CD4-positive, alpha-beta T cell treated with Interleukin-1 beta for 1 hour (primary cell): ENCODE measurements at regions not wholly inside any gene's neighbourhood (a gene's known extent, or its start where the extent isn't known, plus 50 kb on each side); places are given as distances from the start of the nearest gene placed in this dataset.

Source experiments
- DNase-seq, 2 donors: peaks; one replicate each; pipeline ENCODE4 v3.0.0-alpha.2; 2020 to 2022

- DNase-seq = no peak
Observed at GRCh38 chr3:116849261-116849688, 139.7 kb downstream of the TUSC7 start.

DNA sequence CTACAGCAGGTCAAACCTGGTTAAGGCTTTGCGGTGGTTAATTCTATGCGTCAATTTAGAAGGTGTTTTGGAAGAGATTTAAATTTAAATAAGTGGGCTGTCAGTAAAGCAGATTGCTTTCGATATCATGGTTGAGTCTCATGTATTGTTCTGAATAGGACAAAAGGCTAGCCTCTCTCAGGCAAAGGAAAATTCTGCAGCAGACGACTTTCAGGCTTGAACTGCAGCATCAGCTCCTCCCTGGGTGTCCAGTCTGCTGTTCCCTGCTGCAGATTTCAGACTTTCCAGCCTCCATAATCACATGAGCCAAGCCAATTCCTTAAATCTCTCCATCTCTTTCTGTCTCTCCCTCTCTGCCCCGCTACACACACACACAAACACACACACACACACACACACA is 143.2 kb downstream of the TUSC7 start:
- no peak for DNase-seq

- DNase-seq = no peak
Observed at GRCh38 chr3:116863270-116863770, 153.7 kb downstream of the TUSC7 start.

DNA sequence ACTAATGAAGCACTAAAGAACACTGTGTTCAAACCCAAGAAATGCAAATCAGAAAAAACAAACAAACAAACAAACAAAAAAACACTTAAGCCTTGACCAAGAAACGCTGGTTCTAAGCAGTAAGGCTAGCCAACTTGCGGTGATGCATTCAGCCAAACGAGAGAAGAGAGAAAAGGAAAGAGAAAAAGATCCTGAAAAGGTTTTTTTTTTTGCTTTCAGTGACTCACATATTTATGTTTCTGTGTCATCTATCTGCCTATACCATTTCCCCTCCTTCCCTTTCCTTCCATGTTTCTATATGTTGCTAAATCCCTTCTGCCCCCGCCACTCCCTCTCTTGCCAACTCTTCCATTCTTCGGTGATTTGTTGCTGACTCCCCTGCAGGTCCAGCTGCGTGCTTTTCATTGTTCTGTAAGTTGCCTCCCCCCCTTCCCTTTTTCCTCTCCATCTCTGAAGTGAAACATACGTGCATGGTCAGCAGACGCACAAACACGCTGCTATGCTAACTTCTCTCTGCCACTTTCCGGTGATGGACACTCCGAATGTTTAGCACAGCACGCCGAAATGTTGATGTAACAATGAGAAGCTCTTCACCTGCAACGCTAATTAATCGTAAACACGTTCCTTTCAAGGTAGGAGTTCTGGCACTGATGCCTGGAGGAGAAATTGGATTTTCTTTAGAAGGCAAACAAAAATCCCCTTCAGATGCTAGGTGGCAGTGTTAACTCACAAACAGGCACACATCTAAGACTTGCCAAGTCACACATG is 154.4 kb downstream of the TUSC7 start:
- no peak for DNase-seq

- no peak for DNase-seq
Observed at GRCh38 chr3:116864590-116864927, 155.0 kb downstream of the TUSC7 start.

DNA sequence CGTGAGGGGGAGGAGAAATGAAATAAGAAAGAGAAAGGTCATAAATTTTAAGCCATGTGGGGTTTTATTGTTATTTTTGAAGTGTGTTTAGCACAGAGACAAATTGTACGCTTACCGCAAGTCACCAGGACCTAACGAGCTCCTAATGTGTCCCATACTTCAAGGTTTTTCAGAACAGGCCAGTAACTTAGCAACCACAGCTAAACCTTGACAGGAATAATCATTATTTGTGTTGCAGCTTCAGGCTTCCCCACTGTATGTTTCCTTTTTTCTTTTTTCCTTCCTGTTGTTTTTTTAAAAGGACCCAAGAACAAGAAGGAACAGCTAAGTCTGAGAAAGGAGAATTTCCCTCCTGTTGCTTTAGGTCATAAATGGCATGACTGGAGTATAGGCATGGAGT is 160.8 kb downstream of the TUSC7 start:
- no peak for DNase-seq

- no peak for DNase-seq
Observed at GRCh38 chr3:116871905-116872304, 162.3 kb downstream of the TUSC7 start.

DNA sequence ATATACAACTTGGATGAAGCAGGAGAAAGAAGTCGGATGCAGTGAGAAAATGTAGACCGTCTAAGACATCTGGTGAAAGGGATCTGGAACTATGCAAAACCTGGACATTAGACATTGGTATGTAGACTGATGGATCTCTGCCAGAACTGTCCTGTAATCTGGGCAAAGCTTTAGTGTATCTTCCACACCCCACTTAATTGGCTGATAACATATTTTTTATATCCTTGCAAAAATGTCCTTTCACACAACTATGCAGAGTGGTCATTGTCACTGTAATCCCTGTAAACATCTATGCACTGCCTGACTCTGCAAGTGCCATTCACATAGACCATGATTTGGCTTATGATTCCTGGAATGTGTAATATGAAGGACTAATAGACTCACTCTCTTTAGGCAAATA is 163.1 kb downstream of the TUSC7 start:
- no peak for DNase-seq

DNA sequence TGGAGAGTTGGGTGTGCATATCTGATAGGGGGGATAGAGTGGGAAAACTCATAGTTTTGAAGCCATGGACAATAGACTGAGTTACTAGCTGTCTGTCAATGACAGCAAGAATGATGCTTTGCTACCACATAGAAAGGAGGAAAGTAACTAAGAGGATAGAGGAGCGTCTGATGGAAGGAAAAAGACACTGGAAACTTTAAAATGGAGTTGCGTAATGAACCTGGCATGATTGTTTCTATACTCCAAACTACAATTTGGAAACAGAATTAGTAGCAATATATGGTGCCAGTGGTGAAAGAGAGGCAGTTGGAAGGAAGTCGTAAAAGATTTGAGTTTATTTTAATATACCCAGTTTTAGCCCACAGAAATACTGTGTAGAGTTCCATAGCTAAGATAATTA is 163.6 kb downstream of the TUSC7 start:
- no peak for DNase-seq

DNA sequence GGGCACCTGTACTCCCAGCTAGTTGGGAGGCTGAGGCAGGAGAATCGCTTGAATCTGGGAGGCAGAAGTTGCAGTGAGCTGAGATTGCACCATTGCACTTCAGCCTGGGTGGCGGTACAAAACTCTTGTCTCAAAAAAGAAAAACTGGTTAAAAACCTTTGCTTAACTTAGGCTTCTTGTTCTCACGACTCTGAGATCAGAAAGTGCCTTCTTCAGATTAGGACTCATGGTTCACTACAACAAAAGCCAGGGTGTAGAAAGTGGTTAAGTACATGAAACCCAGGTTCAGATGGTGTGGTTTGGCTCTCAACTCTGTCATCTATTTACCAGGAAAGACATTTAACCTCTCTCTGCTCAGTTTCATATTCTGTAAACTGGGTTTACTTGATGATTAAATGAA is 168.4 kb downstream of the TUSC7 start:
- no peak for DNase-seq

- no peak for DNase-seq
Observed at GRCh38 chr3:116886202-116886893, 176.8 kb downstream of the TUSC7 start.

DNA sequence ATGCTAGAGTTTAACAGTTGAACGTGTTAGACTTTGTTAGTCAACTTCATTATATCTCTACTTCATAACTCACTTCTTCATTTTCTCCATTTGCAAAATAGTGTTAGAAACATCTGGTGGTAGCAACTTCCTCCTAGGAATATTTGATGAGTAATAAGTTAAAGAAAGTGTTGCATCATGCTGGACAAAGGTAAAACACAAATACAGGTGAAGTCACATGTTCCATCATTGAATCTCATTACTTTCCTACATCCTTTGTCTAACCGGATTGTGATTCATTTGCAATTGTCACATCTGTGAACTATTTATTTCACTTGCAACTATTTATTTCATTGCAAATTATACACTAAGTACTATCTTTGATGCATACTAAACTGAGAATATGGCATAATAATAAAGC is 186.5 kb downstream of the TUSC7 start:
- no peak for DNase-seq

DNA sequence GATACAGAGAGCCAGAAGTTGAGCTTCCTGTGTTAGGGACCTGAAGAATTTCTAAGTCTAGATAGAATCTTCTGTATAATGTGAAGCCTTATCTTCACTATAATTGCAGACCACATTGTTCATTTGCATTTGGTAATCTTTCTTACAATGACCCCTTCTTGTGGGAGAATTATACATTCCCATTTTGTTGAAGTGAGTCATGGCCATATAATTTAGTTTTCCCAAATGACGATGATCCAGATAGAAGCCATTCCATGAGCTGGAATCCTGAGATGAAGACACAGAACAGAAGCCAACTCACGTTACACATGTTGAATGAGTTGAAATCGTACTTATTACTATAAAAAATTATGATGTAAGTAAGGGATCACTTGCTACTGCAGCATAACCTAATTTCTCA is 187.8 kb downstream of the TUSC7 start:
- DNase-seq = no peak

DNA sequence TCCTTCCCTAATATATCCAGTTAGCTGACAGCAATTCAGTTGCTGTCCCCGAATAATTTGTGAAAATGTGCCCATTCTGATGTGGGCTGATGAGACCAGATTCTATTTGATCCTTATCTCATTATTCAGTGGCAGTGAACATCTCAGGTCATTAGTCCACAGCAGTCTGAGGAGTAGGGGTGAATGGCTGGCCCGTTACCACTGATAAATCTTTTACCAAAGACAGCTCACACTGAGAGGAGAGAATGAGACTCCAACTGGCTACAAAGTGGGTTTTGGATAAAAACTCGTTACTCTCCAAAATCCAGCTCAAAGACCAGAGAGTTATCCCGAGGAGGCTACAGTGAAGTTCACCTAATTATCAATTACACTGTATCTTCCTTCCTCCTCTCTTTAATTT is 189.7 kb downstream of the TUSC7 start:
- no peak for DNase-seq

- DNase-seq = no peak
Observed at GRCh38 chr3:116905334-116905733, 195.8 kb downstream of the TUSC7 start.

DNA sequence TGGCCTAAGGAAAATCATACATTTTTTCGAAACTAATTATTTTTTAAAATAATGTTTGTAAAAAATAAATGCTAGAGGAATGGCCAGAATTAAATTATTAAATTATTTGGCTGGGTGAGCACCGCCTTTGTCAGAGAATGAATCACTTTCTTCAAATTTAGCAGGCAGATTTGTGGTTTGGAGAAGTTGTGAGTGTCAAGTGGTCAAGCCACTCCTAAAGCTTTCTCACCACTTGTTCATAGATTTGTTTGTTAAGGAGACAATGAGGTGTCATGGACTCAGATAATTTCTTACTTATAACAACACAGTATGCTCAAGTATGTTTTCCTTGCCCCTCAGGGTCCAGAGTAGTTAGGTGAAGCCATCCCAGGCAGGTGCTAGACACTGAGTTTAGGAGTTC is 196.2 kb downstream of the TUSC7 start:
- no peak for DNase-seq

DNA sequence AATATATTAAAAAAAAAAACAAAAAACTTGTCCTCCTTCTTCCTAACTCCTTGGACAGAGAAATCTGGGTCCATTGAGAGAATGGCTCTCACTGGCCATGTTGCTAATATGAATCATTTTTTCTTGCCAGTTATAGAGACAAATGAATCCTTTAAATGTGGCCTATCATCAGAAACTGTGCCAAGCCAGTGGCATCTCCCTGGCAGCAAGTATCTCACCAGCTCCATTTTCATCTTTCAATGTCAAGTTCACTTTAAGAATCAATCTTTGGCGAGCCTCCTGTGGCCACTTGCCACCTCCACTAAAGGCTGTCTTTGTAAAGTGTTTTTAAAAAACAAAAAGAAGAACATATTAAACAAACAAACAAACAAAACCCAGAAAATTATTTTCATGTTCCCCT is 202.5 kb downstream of the TUSC7 start:
- DNase-seq = no peak

DNA sequence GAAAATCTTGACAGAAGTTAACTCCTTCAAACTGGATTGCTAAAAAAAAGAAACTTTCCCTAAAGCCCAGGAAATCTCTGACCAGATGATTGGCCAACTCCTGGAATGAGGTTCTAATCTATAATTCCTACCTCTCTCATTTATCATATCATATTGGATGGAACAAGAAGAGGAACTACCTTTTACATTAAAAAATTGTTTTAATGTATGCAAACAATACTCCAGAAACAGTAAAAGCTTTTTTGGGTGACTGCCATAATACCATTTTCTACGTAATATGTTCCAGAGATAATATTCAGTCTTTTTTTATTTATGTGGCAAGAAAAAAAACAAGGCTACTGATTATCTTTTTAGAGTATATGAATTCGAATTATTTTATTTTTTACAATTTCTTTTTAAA is 204.4 kb downstream of the TUSC7 start:
- DNase-seq = no peak

DNA sequence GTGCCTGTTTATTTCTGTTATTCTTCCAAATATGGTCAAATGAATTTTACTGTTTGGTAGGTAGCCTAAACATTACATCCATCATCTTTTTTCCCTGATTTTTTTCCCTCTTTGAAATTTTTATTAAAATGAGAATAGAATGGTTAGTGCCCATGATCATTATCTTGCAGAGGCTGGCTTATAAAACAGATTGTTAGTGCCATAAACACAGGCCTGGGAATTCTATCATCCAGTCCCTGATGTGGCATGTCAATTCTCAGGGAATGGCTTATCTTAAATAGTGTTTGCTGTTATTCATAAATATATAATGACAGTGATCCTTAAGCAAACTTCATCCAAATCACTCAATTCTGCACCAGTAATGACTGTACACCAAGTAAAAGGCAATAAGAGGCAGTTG is 207.3 kb downstream of the TUSC7 start:
- DNase-seq = no peak

GRCh38 chr3:116920826-116921610 is 211.4 kb downstream of the TUSC7 start:
- DNase-seq = no peak

GRCh38 chr3:116927918-116928317 is 218.3 kb downstream of the TUSC7 start:
- no peak for DNase-seq

DNA sequence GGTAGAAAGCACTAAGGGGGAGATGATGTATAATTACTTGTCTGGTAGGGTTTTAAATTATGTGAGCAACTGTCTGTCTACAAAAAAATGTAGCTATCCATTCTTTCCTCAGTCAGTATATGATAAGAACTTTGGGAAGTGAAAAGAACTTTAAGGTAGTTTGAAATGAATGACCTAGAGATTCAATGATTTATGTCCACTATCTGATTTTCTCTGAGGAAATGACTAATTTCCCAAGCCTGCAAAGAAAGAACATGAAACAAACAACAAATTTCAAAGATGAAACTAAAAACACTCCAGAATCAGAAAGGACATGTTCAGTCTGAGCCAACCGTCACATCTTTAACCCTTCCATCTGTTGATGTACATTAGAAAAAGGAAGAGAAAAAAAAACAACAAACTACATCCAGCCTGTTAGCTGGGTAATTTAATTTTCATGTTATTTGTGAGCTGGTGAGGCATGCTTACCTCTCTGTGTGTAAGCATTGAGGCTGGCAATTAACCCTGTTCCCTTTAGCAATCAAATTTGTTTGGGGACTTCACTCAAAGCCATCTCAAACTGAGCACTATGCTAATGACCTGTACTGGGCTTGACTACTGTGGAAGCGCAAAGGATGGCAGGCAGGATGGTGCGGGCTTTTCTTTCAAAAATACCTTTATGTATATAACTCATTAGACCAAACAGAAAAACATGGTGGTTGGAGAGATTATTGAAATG is 220.1 kb downstream of the TUSC7 start:
- no peak for DNase-seq

GRCh38 chr3:116930786-116931185 is 221.2 kb downstream of the TUSC7 start:
- DNase-seq = no peak
